HL-60 (cell line): ENCODE measurements at regions not wholly inside any gene's neighbourhood (a gene's known extent, or its start where the extent isn't known, plus 50 kb on each side); places are given as distances from the start of the nearest gene placed in this dataset.

Experiments
- CTCF ChIP-seq: IDR thresholded peaks from one replicate; pipeline ENCODE4 v1.5.1; 2011; ENCODE audit warnings: low read length, control low read depth, inconsistent platforms; ENCODE audit not compliant: insufficient read depth
- GABPA ChIP-seq: IDR thresholded peaks from 2 replicates; pipeline ENCODE4 v1.6.1; 2012; ENCODE audit warnings: low read depth
- TF ChIP-seq, protein P1 (sequence below): IDR thresholded peaks from 2 replicates; pipeline ENCODE4 v1.6.1; 2012; ENCODE audit warnings: low read depth; ENCODE audit not compliant: insufficient replicate concordance

DNA sequence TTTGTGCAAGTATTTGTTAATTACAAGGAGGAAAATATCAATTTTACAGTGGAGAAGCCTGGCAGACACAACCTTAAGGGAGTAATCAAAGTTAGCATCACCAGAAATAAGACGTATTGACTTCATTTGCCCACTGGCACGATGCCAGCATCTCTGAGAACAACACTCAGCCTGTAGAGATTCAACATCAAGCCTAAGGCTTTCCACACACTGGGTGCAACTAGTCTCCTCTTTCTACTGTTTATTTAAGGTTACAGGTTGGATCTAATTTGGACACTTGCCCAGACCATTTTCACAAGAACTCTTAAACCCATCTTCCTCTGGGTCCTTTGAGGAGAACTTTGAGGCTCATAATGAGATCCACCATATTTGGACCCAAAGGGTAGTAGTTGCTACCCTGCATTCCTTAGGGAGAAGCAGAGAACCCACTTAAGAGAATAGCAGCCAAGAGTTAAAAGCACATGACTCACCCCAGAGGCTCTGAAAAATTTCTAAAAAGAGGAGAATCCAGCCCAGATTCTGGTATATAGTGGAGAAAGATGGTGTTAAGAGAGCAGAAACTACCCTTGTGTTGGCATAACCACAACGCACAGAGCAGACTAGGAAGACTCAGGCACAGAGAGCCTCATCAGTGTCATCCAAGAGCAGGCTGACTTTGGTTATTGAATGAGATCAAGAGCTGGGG, 97.3 kb downstream of the CCDC71L start:
- no peak for TF ChIP-seq CTCF
- TF ChIP-seq, protein P1, sequence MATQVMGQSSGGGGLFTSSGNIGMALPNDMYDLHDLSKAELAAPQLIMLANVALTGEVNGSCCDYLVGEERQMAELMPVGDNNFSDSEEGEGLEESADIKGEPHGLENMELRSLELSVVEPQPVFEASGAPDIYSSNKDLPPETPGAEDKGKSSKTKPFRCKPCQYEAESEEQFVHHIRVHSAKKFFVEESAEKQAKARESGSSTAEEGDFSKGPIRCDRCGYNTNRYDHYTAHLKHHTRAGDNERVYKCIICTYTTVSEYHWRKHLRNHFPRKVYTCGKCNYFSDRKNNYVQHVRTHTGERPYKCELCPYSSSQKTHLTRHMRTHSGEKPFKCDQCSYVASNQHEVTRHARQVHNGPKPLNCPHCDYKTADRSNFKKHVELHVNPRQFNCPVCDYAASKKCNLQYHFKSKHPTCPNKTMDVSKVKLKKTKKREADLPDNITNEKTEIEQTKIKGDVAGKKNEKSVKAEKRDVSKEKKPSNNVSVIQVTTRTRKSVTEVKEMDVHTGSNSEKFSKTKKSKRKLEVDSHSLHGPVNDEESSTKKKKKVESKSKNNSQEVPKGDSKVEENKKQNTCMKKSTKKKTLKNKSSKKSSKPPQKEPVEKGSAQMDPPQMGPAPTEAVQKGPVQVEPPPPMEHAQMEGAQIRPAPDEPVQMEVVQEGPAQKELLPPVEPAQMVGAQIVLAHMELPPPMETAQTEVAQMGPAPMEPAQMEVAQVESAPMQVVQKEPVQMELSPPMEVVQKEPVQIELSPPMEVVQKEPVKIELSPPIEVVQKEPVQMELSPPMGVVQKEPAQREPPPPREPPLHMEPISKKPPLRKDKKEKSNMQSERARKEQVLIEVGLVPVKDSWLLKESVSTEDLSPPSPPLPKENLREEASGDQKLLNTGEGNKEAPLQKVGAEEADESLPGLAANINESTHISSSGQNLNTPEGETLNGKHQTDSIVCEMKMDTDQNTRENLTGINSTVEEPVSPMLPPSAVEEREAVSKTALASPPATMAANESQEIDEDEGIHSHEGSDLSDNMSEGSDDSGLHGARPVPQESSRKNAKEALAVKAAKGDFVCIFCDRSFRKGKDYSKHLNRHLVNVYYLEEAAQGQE: no peak
- TF ChIP-seq GABPA: no peak
